Stimulated activated CD8-positive, alpha-beta memory T cell treated with anti-CD3 and anti-CD28 coated beads, Interleukin-12 subunit alpha, Interleukin-12 subunit beta, amount 100 ng/mL, for 24 hours (primary cell): ENCODE measurements at regions not wholly inside any gene's neighbourhood (a gene's known extent, or its start where the extent isn't known, plus 50 kb on each side); places are given as distances from the start of the nearest gene placed in this dataset.

ENCODE experiments used
- DNase-seq: peaks from one replicate; pipeline ENCODE4 v3.0.0-alpha.2; 2020; ENCODE audit errors: extremely low read depth

DNA sequence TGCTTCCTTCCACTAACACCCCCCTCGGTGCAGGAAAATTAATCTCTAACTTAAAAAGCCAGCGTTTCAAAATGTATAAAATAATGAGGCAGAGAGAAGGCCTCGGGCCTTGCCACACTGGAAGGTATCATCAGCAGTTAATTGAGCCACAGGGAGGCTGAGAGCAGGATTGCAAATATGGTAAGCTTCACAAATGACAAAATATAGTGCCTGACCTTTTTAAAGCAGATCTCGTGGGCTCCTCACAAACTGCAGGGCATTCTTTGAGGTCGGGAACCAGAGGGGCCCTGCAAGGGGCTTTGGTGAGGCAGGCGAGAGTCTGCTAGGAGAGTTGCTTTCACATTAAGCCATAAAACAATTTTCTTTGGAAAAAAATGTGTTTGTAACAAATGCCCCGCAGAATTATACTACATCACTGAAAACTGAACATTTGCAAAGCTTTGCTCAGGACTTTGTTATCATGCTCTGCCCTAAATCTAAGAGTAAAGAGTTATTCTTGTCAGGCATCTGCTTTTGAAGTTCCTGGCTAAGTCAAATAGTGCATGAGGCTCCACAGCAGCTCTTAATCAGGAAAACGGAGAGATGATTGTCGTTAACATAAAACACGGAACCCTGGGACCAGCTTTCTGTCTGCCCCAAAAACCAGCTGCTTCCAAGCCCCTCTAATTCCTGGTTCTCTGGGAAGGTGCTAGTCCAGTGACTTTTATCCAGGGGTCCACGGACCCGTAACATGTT lies 61.4 kb upstream of the SYT13 start:
- DNase-seq, result no peak

DNA sequence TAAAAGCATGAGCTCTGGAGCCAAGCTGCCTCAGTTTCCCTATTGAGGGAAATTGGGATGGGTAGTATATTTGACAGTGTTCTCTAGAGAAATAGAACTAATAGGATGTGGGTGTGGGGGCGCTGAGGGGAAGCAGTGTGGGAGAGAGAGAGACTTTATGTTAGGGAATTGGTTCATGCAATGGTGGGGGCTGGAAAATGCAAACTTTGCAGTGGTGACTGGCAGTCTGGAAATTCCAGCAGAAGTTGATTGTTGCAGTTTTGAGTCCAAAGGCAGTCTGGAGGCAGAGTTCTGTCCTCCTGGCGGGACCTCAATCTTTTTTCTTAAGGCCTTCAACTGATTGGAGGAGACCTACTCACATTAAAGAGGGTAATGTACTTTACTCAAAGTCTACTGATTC lies 59.4 kb upstream of the SYT13 start:
- no peak for DNase-seq

DNA sequence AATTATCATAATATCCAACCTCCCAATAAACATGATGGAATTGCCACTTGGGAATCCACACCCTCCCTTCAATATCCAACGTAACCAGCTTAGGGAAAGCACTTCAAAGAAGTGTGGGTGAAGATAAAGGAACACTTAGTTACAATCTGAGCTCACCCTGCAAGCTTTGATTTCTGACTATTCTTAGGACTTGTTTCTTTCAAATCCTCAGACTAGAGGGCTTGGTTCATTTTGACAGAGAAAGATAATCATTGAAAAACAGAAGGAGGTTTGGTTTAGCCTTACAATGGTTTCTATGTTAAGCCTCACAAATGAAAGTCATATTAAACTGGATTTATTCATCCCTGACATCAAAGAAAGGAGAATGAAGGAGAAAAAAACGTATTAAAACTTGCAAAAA lies 57.9 kb upstream of the SYT13 start:
- DNase-seq, result no peak

DNA sequence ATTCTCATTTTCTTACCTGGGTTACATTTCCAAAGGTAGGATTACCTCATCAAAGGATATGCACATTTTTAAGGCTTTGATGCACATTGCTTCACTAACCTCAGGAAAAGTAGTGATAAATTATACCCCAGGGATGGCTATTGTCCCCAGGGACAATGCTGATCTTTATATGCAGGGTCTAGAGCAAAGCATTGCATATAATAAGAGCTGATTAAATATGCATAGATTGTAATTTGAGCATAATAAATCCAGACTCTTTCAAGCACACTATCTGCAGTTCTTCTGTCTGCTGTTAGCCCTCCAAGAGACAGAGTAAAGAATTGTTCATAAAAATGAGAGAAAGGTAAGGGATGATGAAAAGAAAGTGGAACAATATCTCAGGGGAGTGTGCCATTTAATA lies 57.3 kb upstream of the SYT13 start:
- DNase-seq, result no peak

DNA sequence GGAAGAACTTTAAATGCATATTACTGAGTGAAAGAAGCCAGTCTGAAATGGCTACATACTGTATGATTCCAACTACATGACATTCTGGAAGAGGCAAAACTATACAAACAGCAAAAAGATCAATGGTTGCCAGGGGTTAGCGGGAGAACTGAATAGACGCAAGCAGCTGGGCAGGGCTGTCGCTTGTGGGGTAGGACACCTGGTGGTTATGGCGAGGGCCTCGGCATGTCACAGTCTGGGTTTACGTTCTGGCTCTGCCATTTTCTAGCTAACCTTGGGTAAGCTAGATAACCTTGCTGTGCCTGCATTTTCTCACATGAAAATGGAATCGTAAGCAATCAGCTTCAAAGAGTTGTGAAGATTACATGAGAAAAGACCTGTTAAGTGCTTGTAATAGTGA lies 55.2 kb upstream of the SYT13 start:
- no peak for DNase-seq

DNA sequence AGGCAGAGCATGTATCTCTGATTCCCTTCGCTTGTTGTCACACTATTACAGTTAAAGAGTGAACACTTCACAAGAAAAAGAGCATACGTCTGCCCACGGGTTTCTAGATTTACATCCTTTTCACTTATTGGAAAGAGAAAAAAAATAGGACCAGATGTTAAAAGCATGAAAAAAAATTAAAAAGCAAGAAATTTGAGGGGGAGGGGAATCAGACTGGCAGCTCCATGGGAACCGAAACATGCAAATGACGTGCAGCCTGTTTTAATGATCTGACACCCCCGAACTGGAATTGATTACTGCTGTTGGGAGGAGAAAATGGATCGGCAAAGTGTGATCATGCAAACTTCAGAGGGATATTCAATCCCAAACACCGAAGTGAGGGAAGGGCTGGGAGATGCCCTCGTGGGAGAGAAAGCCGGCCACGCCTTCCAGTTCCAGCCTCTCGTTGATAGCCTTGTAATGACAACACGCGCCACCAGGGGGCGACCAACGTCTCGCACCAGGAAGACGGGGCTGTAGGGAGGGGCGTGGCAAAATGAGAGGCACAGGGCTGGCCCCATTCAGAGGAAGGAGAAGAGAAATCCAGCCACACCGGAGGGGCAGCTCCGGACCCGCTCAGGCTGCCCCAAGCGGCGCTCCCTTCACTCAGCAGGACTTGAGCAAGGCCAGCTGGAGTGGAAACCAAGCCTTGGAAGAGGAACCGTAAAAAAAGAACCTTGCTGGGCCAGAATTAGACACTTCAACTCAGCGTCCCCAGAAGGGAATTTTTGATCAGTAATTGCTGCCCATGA lies 53.8 kb upstream of the SYT13 start:
- peak; percentile 82 for DNase-seq

DNA sequence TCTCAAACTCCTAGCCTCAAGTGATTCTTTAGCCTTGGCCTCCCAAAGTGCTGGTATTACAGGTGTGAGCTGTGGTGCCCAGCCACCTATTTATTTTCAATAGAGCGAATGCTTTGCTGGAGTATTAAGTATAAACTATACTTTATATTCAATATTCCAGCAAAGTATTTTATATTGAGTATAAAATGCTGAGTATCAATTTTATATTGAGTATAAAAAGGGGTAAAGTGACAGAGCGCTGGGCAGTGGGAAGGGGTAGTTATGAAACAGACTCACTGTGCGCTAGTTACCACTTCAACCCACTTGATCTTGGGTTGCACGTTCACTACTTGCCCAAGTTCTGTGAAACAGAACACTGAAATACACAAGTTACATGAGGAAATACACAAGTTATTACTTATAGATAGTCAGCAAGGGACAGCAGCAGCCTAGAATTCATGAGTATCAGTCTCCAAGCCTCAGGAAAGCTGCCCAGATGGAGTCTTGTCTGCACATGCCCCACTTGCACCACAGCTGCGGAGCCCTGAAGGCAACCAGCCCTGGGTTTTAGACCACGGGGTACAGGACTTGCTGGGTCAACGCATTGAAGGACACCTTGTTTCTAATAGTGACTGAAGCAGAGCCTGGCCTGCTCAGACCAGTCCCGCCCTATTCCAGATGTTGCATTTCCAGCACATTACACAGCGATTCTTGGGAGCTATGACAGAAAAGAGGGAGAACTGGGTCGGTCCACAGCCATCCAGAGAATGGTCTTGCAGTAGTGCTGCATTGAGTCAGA lies 51.6 kb upstream of the SYT13 start:
- no peak for DNase-seq

DNA sequence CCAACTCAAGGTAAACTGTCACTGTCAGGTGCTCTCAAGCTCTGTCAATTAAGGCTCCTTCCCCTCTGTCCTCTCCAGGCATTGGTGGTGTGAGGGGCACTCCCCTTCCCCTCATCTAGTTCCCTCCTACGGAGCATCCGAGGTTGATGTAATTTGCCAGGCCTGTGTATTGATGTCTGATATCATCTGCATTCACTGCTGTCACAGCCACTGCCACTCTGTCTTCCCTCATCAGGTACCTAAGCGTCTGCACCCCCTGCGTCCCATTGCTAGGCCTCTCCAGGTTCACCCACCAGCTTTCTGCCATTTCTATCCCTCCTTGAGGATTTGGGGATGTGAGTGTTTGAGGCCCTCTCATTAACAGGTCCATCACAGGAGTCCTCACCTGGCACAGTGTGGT lies 50.0 kb upstream of the SYT13 start:
- no peak for DNase-seq
